ENCODE measurements at regions not wholly inside any gene's neighbourhood (a gene's known extent, or its start where the extent isn't known, plus 50 kb on each side); places are given as distances from the start of the nearest gene placed in this dataset.
"Not testable (repeated sequence)": the region's sequence is repeated elsewhere in the genome, so short reads cannot be mapped to it uniquely, and the experiment has no call there.

- H3K36me3 ChIP-seq (ENCODE audit: control insufficient read depth, insufficient read depth, low read length); H3K27me3 ChIP-seq (ENCODE audit: control insufficient read depth, insufficient read depth, low read length); H3K4me3 ChIP-seq (ENCODE audit: low read depth, low read length); H3K9me3 ChIP-seq (ENCODE audit: control insufficient read depth, insufficient read depth, low read depth, low read length); H3K9ac ChIP-seq (ENCODE audit: low read length); H3K4me1 ChIP-seq (ENCODE audit: control insufficient read depth, insufficient read depth, low read length); H3K27ac ChIP-seq (ENCODE audit: low read depth, low read length): not testable (repeated sequence)
These were observed 348.5 kb downstream of the GADD45G start for GRCh38 chr9:89953263-89953662.

GRCh38 chr9:89953824-89954615 lies 349.2 kb downstream of the GADD45G start:
- Histone ChIP-seq H3K9me3 (ENCODE audit: control insufficient read depth, insufficient read depth, low read depth, low read length) (no peaks in the 10 kb centered on the region; the same call in 1 of the 2 replicates), H3K4me3 (ENCODE audit: low read depth, low read length) (no peak overlapping the region), H3K36me3 (ENCODE audit: control insufficient read depth, insufficient read depth, low read length) (no peaks in the 10 kb centered on the region), H3K4me1 (ENCODE audit: control insufficient read depth, insufficient read depth, low read length) (peaks cover 4% of the 10 kb centered on the region), H3K9ac (ENCODE audit: low read length) (no peak overlapping the region), H3K27me3 (ENCODE audit: control insufficient read depth, insufficient read depth, low read length) (no peaks in the 10 kb centered on the region), H3K27ac (ENCODE audit: low read depth, low read length) (no peak overlapping the region)

GRCh38 chr9:89955144-89955543 lies 350.3 kb downstream of the GADD45G start:
- Histone ChIP-seq H3K27me3 (ENCODE audit: control insufficient read depth, insufficient read depth, low read length) (no peaks in the 10 kb centered on the region), H3K9me3 (ENCODE audit: control insufficient read depth, insufficient read depth, low read depth, low read length) (no peaks in the 10 kb centered on the region; the same call in 1 of the 2 replicates), H3K36me3 (ENCODE audit: control insufficient read depth, insufficient read depth, low read length) (no peaks in the 10 kb centered on the region), H3K9ac (ENCODE audit: low read length) (no peak overlapping the region), H3K4me1 (ENCODE audit: control insufficient read depth, insufficient read depth, low read length) (no peaks in the 10 kb centered on the region), H3K27ac (ENCODE audit: low read depth, low read length) (no peak overlapping the region), H3K4me3 (ENCODE audit: low read depth, low read length) (no peak overlapping the region)

- no peak overlapping the region for H3K4me3 ChIP-seq (ENCODE audit: low read depth, low read length)
These were observed 350.8 kb downstream of the GADD45G start for GRCh38 chr9:89955626-89956025.

GRCh38 chr9:89956331-89956730 lies 351.5 kb downstream of the GADD45G start:
- H3K36me3 ChIP-seq (ENCODE audit: control insufficient read depth, insufficient read depth, low read length) = no peaks in the 10 kb centered on the region

More at GRCh38 chr9:89955626-89956025, 350.8 kb downstream of the GADD45G start:
- Histone ChIP-seq H3K9ac (ENCODE audit: low read length) (no peak overlapping the region), H3K4me1 (ENCODE audit: control insufficient read depth, insufficient read depth, low read length) (no peaks in the 10 kb centered on the region), H3K27me3 (ENCODE audit: control insufficient read depth, insufficient read depth, low read length) (no peaks in the 10 kb centered on the region), H3K36me3 (ENCODE audit: control insufficient read depth, insufficient read depth, low read length) (no peaks in the 10 kb centered on the region), H3K9me3 (ENCODE audit: control insufficient read depth, insufficient read depth, low read depth, low read length) (no peaks in the 10 kb centered on the region; the same call in 1 of the 2 replicates), H3K27ac (ENCODE audit: low read depth, low read length) (no peak overlapping the region)

GRCh38 chr9:89956907-89957306 lies 352.1 kb downstream of the GADD45G start:
- Histone ChIP-seq H3K4me1 (ENCODE audit: control insufficient read depth, insufficient read depth, low read length) (no peaks in the 10 kb centered on the region), H3K36me3 (ENCODE audit: control insufficient read depth, insufficient read depth, low read length) (no peaks in the 10 kb centered on the region)

More at GRCh38 chr9:89956331-89956730, 351.5 kb downstream of the GADD45G start:
- Histone ChIP-seq H3K27ac (ENCODE audit: low read depth, low read length) (no peak overlapping the region), H3K4me3 (ENCODE audit: low read depth, low read length) (no peak overlapping the region), H3K27me3 (ENCODE audit: control insufficient read depth, insufficient read depth, low read length) (no peaks in the 10 kb centered on the region), H3K4me1 (ENCODE audit: control insufficient read depth, insufficient read depth, low read length) (no peaks in the 10 kb centered on the region), H3K9me3 (ENCODE audit: control insufficient read depth, insufficient read depth, low read depth, low read length) (no peaks in the 10 kb centered on the region; the same call in 1 of the 2 replicates), H3K9ac (ENCODE audit: low read length) (no peak overlapping the region)

GRCh38 chr9:89958086-89958485 lies 353.3 kb downstream of the GADD45G start:
- no peaks in the 10 kb centered on the region; the same call in 1 of the 2 replicates for H3K9me3 ChIP-seq (ENCODE audit: control insufficient read depth, insufficient read depth, low read depth, low read length)
- no peaks in the 10 kb centered on the region for H3K4me1 ChIP-seq (ENCODE audit: control insufficient read depth, insufficient read depth, low read length)
- no peak overlapping the region for H3K4me3 ChIP-seq (ENCODE audit: low read depth, low read length)
- no peak overlapping the region for H3K27ac ChIP-seq (ENCODE audit: low read depth, low read length)
- H3K9ac ChIP-seq (ENCODE audit: low read length) = no peak overlapping the region
- H3K27me3 ChIP-seq (ENCODE audit: control insufficient read depth, insufficient read depth, low read length) = no peaks in the 10 kb centered on the region
- H3K36me3 ChIP-seq (ENCODE audit: control insufficient read depth, insufficient read depth, low read length) = no peaks in the 10 kb centered on the region

More at GRCh38 chr9:89956907-89957306, 352.1 kb downstream of the GADD45G start:
- no peak overlapping the region for H3K4me3 ChIP-seq (ENCODE audit: low read depth, low read length)
- no peaks in the 10 kb centered on the region for H3K27me3 ChIP-seq (ENCODE audit: control insufficient read depth, insufficient read depth, low read length)
- H3K9me3 ChIP-seq (ENCODE audit: control insufficient read depth, insufficient read depth, low read depth, low read length) = no peaks in the 10 kb centered on the region; the same call in 1 of the 2 replicates
- H3K27ac ChIP-seq (ENCODE audit: low read depth, low read length) = no peak overlapping the region
- H3K9ac ChIP-seq (ENCODE audit: low read length) = no peak overlapping the region

GRCh38 chr9:89961616-89962341 lies 357.0 kb downstream of the GADD45G start:
- H3K9me3 ChIP-seq (ENCODE audit: control insufficient read depth, insufficient read depth, low read depth, low read length) = no peaks in the 10 kb centered on the region
- no peak overlapping the region for H3K27ac ChIP-seq (ENCODE audit: low read depth, low read length)
- H3K4me1 ChIP-seq (ENCODE audit: control insufficient read depth, insufficient read depth, low read length) = no peaks in the 10 kb centered on the region
- no peak overlapping the region for H3K9ac ChIP-seq (ENCODE audit: low read length)
- H3K27me3 ChIP-seq (ENCODE audit: control insufficient read depth, insufficient read depth, low read length) = no peaks in the 10 kb centered on the region
- no peak overlapping the region for H3K4me3 ChIP-seq (ENCODE audit: low read depth, low read length)
- H3K36me3 ChIP-seq (ENCODE audit: control insufficient read depth, insufficient read depth, low read length) = no peaks in the 10 kb centered on the region

- Histone ChIP-seq H3K27me3 (ENCODE audit: control insufficient read depth, insufficient read depth, low read length) (no peaks in the 10 kb centered on the region), H3K36me3 (ENCODE audit: control insufficient read depth, insufficient read depth, low read length) (no peaks in the 10 kb centered on the region), H3K9me3 (ENCODE audit: control insufficient read depth, insufficient read depth, low read depth, low read length) (no peaks in the 10 kb centered on the region), H3K4me3 (ENCODE audit: low read depth, low read length) (no peak overlapping the region), H3K27ac (ENCODE audit: low read depth, low read length) (no peak overlapping the region), H3K4me1 (ENCODE audit: control insufficient read depth, insufficient read depth, low read length) (no peaks in the 10 kb centered on the region), H3K9ac (ENCODE audit: low read length) (no peak overlapping the region)
These were observed 358.5 kb downstream of the GADD45G start for GRCh38 chr9:89963280-89963679.

- no peaks in the 10 kb centered on the region for H3K27me3 ChIP-seq (ENCODE audit: control insufficient read depth, insufficient read depth, low read length)
- no peaks in the 10 kb centered on the region for H3K4me1 ChIP-seq (ENCODE audit: control insufficient read depth, insufficient read depth, low read length)
- no peak overlapping the region for H3K9ac ChIP-seq (ENCODE audit: low read length)
- no peaks in the 10 kb centered on the region for H3K36me3 ChIP-seq (ENCODE audit: control insufficient read depth, insufficient read depth, low read length)
- H3K9me3 ChIP-seq (ENCODE audit: control insufficient read depth, insufficient read depth, low read depth, low read length) = no peaks in the 10 kb centered on the region
- H3K27ac ChIP-seq (ENCODE audit: low read depth, low read length) = no peak overlapping the region
- H3K4me3 ChIP-seq (ENCODE audit: low read depth, low read length) = no peak overlapping the region
These were observed 362.7 kb downstream of the GADD45G start for GRCh38 chr9:89967527-89967926.

GRCh38 chr9:89969156-89969675 lies 364.4 kb downstream of the GADD45G start:
- Histone ChIP-seq H3K36me3 (ENCODE audit: control insufficient read depth, insufficient read depth, low read length) (no peaks in the 10 kb centered on the region), H3K27ac (ENCODE audit: low read depth, low read length) (no peak overlapping the region), H3K4me3 (ENCODE audit: low read depth, low read length) (no peak overlapping the region), H3K4me1 (ENCODE audit: control insufficient read depth, insufficient read depth, low read length) (no peaks in the 10 kb centered on the region), H3K9ac (ENCODE audit: low read length) (no peak overlapping the region), H3K27me3 (ENCODE audit: control insufficient read depth, insufficient read depth, low read length) (no peaks in the 10 kb centered on the region), H3K9me3 (ENCODE audit: control insufficient read depth, insufficient read depth, low read depth, low read length) (no peaks in the 10 kb centered on the region)

Data from HUES6 (cell line).